SK-N-MC (cell line): ENCODE measurements at regions not wholly inside any gene's neighbourhood (a gene's known extent, or its start where the extent isn't known, plus 50 kb on each side); places are given as distances from the start of the nearest gene placed in this dataset.
"Not testable (repeated sequence)": the region's sequence is repeated elsewhere in the genome, so short reads cannot be mapped to it uniquely, and the experiment has no call there.

Source experiments
- DNase-seq: peaks from one replicate; pipeline ENCODE4 v3.0.0-alpha.2; 2011; ENCODE audit warnings: low read depth, low spot score
- H3K27ac ChIP-seq: fragments of 200-600 bp; sonication (generic); 2 replicates; pipeline ENCODE4 v1.5.1; 2016; ENCODE audit warnings: mixed run types
- H3K36me3 ChIP-seq: fragments of 200-600 bp; sonication (generic); 2 replicates; pipeline ENCODE4 v1.6.1; 2017; ENCODE audit warnings: antibody characterized with exemption, low read length, mixed read lengths; ENCODE audit not compliant: insufficient read depth
- H3K4me3 ChIP-seq: fragments of 200-600 bp; sonication (generic); 2 replicates; pipeline ENCODE4 v1.5.1; 2016
- H3K9ac ChIP-seq: fragments of 200-600 bp; sonication (generic); 2 replicates; pipeline ENCODE4 v1.8.0; 2017; ENCODE audit warnings: mixed run types, mixed read lengths; ENCODE audit not compliant: insufficient read length
- H3K9me3 ChIP-seq: fragments of 200-600 bp; sonication (generic); 2 replicates; pipeline ENCODE4 v1.6.1; 2017; ENCODE audit warnings: low read depth, mild to moderate bottlenecking, antibody characterized with exemption, low read length, moderate library complexity, mixed read lengths
- EZH2 ChIP-seq: fragments of 200-600 bp; sonication (generic); IDR thresholded peaks from one replicate; pipeline ENCODE4 v1.6.1; 2017; ENCODE audit warnings: antibody characterized with exemption
- FOXP2 ChIP-seq: optimal IDR thresholded peaks from 2 replicates; pipeline ENCODE3; 2011; ENCODE audit warnings: mild to moderate bottlenecking, moderate library complexity; ENCODE audit not compliant: insufficient read depth; ENCODE audit errors: extremely low read length, control extremely low read depth
- POLR2AphosphoS5 ChIP-seq: IDR thresholded peaks from 2 replicates; pipeline ENCODE4 v1.6.1; 2012; ENCODE audit warnings: mild to moderate bottlenecking, low read depth, low read length, borderline replicate concordance

GRCh38 chr12:75657831-75658230 is 146.4 kb upstream of the KRR1 start:
- Histone ChIP-seq H3K27ac (no peak overlapping the region), H3K9ac (no peak overlapping the region), H3K9me3 (no peaks in the 10 kb centered on the region), H3K36me3 (no peaks in the 10 kb centered on the region), H3K4me3 (no peak overlapping the region)
- no peak for DNase-seq
- TF ChIP-seq EZH2 (no peak), FOXP2 (no peak), POLR2AphosphoS5 (no peak)

- H3K36me3 ChIP-seq, DNase-seq, H3K9ac ChIP-seq, H3K9me3 ChIP-seq, H3K27ac ChIP-seq, H3K4me3 ChIP-seq: not testable (repeated sequence)
These were observed 145.9 kb upstream of the KRR1 start for GRCh38 chr12:75657354-75657753.

- no peak for DNase-seq
- Histone ChIP-seq H3K4me3 (no peak overlapping the region), H3K36me3 (no peaks in the 10 kb centered on the region), H3K9ac (no peak overlapping the region), H3K9me3 (no peaks in the 10 kb centered on the region), H3K27ac (no peak overlapping the region)
- TF ChIP-seq POLR2AphosphoS5 (no peak), EZH2 (no peak)
These were observed 145.2 kb upstream of the KRR1 start for GRCh38 chr12:75656648-75657047.

GRCh38 chr12:75656210-75656609 is 144.8 kb upstream of the KRR1 start:
- TF ChIP-seq FOXP2 (no peak), POLR2AphosphoS5 (no peak), EZH2 (no peak)
- Histone ChIP-seq H3K27ac (no peak overlapping the region), H3K9ac (no peak overlapping the region), H3K4me3 (no peak overlapping the region), H3K9me3 (no peaks in the 10 kb centered on the region), H3K36me3 (no peaks in the 10 kb centered on the region)
- no peak for DNase-seq

GRCh38 chr12:75655315-75655806 is 144.0 kb upstream of the KRR1 start:
- Histone ChIP-seq H3K27ac (no peak overlapping the region), H3K4me3 (no peak overlapping the region), H3K36me3 (no peaks in the 10 kb centered on the region), H3K9ac (no peak overlapping the region), H3K9me3 (no peaks in the 10 kb centered on the region)
- DNase-seq: no peak
- TF ChIP-seq POLR2AphosphoS5: no peak
- no peak for TF ChIP-seq FOXP2
- TF ChIP-seq EZH2: no peak

- H3K9me3 ChIP-seq: no peaks in the 10 kb centered on the region
- no peak for TF ChIP-seq EZH2
- TF ChIP-seq POLR2AphosphoS5: no peak
- no peak for TF ChIP-seq FOXP2
- no peak overlapping the region for H3K4me3 ChIP-seq
- no peak overlapping the region for H3K9ac ChIP-seq
- H3K36me3 ChIP-seq: no peaks in the 10 kb centered on the region
- no peak for DNase-seq
- H3K27ac ChIP-seq: no peak overlapping the region
These were observed 139.9 kb upstream of the KRR1 start for GRCh38 chr12:75651342-75651695.

GRCh38 chr12:75650595-75651341 is 139.4 kb upstream of the KRR1 start:
- H3K9ac ChIP-seq: no peak overlapping the region
- no peak overlapping the region for H3K27ac ChIP-seq
- H3K36me3 ChIP-seq: no peaks in the 10 kb centered on the region
- H3K9me3 ChIP-seq: no peaks in the 10 kb centered on the region
- TF ChIP-seq FOXP2: no peak
- H3K4me3 ChIP-seq: no peak overlapping the region
- DNase-seq: no peak

- H3K4me3 ChIP-seq: no peak overlapping the region
- no peak overlapping the region for H3K27ac ChIP-seq
These were observed 138.7 kb upstream of the KRR1 start for GRCh38 chr12:75650100-75650499.

GRCh38 chr12:75648856-75649255 is 137.4 kb upstream of the KRR1 start:
- TF ChIP-seq EZH2 (no peak), POLR2AphosphoS5 (no peak), FOXP2 (no peak)
- Histone ChIP-seq H3K36me3 (no peaks in the 10 kb centered on the region), H3K4me3 (no peak overlapping the region), H3K9me3 (no peaks in the 10 kb centered on the region), H3K9ac (no peak overlapping the region), H3K27ac (no peak overlapping the region)
- DNase-seq: no peak

More at GRCh38 chr12:75650100-75650499, 138.7 kb upstream of the KRR1 start:
- no peaks in the 10 kb centered on the region for H3K9me3 ChIP-seq
- DNase-seq: no peak
- TF ChIP-seq FOXP2 (no peak), EZH2 (no peak), POLR2AphosphoS5 (no peak)
- no peaks in the 10 kb centered on the region for H3K36me3 ChIP-seq
- H3K9ac ChIP-seq: no peak overlapping the region
